IMR-90 (cell line): ENCODE measurements at regions not wholly inside any gene's neighbourhood (a gene's known extent, or its start where the extent isn't known, plus 50 kb on each side); places are given as distances from the start of the nearest gene placed in this dataset.

Experiments used
- CEBPB ChIP-seq: IDR thresholded peaks from 2 replicates; pipeline ENCODE4 v1.6.1; 2012; ENCODE audit warnings: low read depth, low read length, improper control_type of control experiment
- FOS ChIP-seq: fragments of 150-350 bp; IDR thresholded peaks from 2 replicates; pipeline ENCODE4 v1.6.1; 2016; ENCODE audit warnings: low read depth, low read length
- MXI1 ChIP-seq: IDR thresholded peaks from 2 replicates; pipeline ENCODE4 v1.6.1; 2012; ENCODE audit warnings: low read depth, mild to moderate bottlenecking, low read length, moderate library complexity, borderline replicate concordance
- POLR2A ChIP-seq: IDR thresholded peaks from 2 replicates; pipeline ENCODE4 v1.6.1; 2012; ENCODE audit warnings: mild to moderate bottlenecking, low read depth, low read length
- TF ChIP-seq, protein P1 (sequence below): conservative IDR thresholded peaks from 2 replicates; pipeline ENCODE4 v1.5.1; 2012; ENCODE audit warnings: mild to moderate bottlenecking, low read depth, low read length, improper control_type of control experiment

DNA sequence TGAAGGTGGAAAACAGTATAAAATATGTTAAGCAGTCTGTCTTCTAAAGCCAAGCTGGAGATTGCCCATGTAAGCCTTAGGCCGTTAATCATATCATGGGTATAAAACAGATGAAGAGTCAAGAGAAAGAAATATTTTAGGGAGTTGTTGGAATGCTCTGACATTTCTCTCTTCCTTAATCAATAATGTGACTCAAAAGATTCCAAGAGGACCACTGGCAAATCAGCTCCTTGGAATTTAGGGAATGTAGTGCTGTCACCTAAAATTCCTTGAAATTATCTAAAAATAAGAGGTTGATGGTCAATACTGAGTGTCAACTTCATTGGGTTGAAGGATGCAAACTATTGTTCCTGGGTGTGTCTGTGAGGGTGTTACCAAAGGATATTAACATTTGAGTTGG lies 525.9 kb downstream of the KCNA4 start:
- TF ChIP-seq, protein P1, sequence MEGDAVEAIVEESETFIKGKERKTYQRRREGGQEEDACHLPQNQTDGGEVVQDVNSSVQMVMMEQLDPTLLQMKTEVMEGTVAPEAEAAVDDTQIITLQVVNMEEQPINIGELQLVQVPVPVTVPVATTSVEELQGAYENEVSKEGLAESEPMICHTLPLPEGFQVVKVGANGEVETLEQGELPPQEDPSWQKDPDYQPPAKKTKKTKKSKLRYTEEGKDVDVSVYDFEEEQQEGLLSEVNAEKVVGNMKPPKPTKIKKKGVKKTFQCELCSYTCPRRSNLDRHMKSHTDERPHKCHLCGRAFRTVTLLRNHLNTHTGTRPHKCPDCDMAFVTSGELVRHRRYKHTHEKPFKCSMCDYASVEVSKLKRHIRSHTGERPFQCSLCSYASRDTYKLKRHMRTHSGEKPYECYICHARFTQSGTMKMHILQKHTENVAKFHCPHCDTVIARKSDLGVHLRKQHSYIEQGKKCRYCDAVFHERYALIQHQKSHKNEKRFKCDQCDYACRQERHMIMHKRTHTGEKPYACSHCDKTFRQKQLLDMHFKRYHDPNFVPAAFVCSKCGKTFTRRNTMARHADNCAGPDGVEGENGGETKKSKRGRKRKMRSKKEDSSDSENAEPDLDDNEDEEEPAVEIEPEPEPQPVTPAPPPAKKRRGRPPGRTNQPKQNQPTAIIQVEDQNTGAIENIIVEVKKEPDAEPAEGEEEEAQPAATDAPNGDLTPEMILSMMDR: no peak
- TF ChIP-seq FOS (no peak), POLR2A (no peak), CEBPB (no peak), MXI1 (no peak)
